ENCODE measurements at regions not wholly inside any gene's neighbourhood (a gene's known extent, or its start where the extent isn't known, plus 50 kb on each side); places are given as distances from the start of the nearest gene placed in this dataset.

DNA sequence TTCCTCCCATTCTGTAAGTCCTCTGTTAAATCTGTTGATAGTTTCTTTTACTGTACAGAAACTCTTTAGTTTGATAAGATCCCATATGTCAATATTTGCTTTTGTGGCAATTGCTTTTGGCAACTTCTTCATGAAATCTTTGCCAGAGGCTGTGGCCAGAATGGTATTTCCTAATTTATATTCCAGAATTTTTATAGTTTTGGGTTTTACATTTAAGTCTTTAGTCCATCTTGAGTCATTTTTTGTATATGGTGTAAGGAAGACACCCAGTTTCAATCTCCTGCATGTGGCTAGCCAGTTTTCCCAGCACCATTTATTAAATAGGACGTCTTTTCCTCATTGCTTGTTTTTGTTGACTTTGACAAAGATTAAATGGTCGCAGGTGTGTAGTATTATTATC, 372.4 kb upstream of the CADM2 start:
- no peak overlapping the region for H4K8ac ChIP-seq (ENCODE audit: low read length)
- no CpG with 5 or more reads among the region's 2 CpGs for WGBS
- H2BK5ac ChIP-seq (ENCODE audit: low read depth, low read length, poor library complexity, severe bottlenecking): no peak overlapping the region

DNA sequence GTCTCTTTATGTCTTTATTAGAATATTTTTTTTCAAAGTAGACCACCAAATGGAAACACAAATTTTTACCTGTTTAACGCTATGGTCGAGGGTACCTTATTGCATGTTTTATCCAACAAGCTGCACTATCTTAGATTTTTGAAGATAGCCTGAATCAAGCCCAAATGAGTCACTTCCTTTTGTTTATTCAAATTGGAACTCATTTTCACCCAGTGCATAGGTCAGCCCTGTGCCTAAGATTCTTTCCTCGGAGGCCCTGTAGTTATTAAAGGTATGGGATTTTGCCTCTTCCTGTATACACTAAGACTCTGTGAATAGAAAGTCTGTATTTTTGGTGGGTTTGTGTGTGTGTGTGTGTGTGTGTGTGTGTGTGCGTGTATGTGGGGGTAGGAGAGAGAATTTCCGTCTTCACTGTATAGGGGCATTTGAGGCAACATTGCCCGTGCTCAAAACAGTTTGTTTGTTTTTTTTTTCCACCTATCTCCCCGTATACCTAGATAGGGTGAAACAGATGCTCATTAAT, 358.0 kb upstream of the CADM2 start:
- H4K91ac ChIP-seq (ENCODE audit: low read length): no peak overlapping the region
- no peak overlapping the region for H4K8ac ChIP-seq (ENCODE audit: low read length)
- H3K36me3 ChIP-seq (ENCODE audit: control insufficient read depth in 1 of 2, insufficient read depth in 2 of 2, low read depth in 1 of 2, low read length in 2 of 2): no peaks in the 10 kb centered on the region
- H3K4me3 ChIP-seq (ENCODE audit: insufficient read depth in 1 of 2, low read depth in 1 of 2, low read length in 2 of 2): no peak overlapping the region
- no peak overlapping the region for H2AFZ ChIP-seq (ENCODE audit: low read depth, low read length)
- no peak overlapping the region for H3K4ac ChIP-seq (ENCODE audit: low read depth in 1 of 2, low read length in 2 of 2)
- H2AK5ac ChIP-seq (ENCODE audit: low read length, severe bottlenecking): no peak overlapping the region
- 58% methylated on average over 4 of the region's 7 CpGs for WGBS
- H3K9me3 ChIP-seq (ENCODE audit: control insufficient read depth, low read length): peaks cover 4% of the 10 kb centered on the region
- H2BK12ac ChIP-seq (ENCODE audit: low read length in 2 of 2): no peak overlapping the region
- H3K27ac ChIP-seq (ENCODE audit: low read length, poor library complexity, severe bottlenecking): no peak overlapping the region
- no peak overlapping the region for H3K9ac ChIP-seq (ENCODE audit: low read length)
- H3K4me2 ChIP-seq (ENCODE audit: low read length, poor library complexity, severe bottlenecking): no peak overlapping the region
- no peak overlapping the region for H3K23ac ChIP-seq (ENCODE audit: low read length in 2 of 2)
- no peak overlapping the region for H2BK5ac ChIP-seq (ENCODE audit: low read depth, low read length, poor library complexity, severe bottlenecking)
- no peaks in the 10 kb centered on the region for H3K27me3 ChIP-seq (ENCODE audit: control insufficient read depth in 1 of 2, insufficient read depth in 1 of 2, low read length in 2 of 2)
- H3K4me1 ChIP-seq (ENCODE audit: control insufficient read depth, insufficient read depth, low read depth, low read length): no peaks in the 10 kb centered on the region
- H2BK15ac ChIP-seq (ENCODE audit: low read depth, poor library complexity, severe bottlenecking): no peak overlapping the region
- no peak overlapping the region for H2BK120ac ChIP-seq (ENCODE audit: low read depth, low read length)
- H3K79me1 ChIP-seq (replicated peaks; ENCODE audit: low read length, poor library complexity, severe bottlenecking): no peaks in the 10 kb centered on the region
- H3K18ac ChIP-seq (ENCODE audit: low read depth in 1 of 2, low read length in 2 of 2): no peak overlapping the region
- H3K14ac ChIP-seq (ENCODE audit: low read length in 2 of 2): no peak overlapping the region
- DNase-seq: no peak

More for the DNA sequence above, 372.4 kb upstream of the CADM2 start:
- no peaks in the 10 kb centered on the region for H3K4me1 ChIP-seq (ENCODE audit: control insufficient read depth, insufficient read depth, low read depth, low read length)
- H3K27me3 ChIP-seq (ENCODE audit: control insufficient read depth in 1 of 2, insufficient read depth in 1 of 2, low read length in 2 of 2): no peaks in the 10 kb centered on the region
- no peak for DNase-seq
- H2AK5ac ChIP-seq (ENCODE audit: low read length, severe bottlenecking): no peak overlapping the region
- H3K18ac ChIP-seq (ENCODE audit: low read depth in 1 of 2, low read length in 2 of 2): no peak overlapping the region
- H3K14ac ChIP-seq (ENCODE audit: low read length in 2 of 2): no peak overlapping the region
- H3K4me3 ChIP-seq (ENCODE audit: insufficient read depth in 1 of 2, low read depth in 1 of 2, low read length in 2 of 2): no peak overlapping the region
- no peak overlapping the region for H3K4ac ChIP-seq (ENCODE audit: low read depth in 1 of 2, low read length in 2 of 2)
- peaks cover 9% of the 10 kb centered on the region for H3K9me3 ChIP-seq (ENCODE audit: control insufficient read depth, low read length)
- H3K23ac ChIP-seq (ENCODE audit: low read length in 2 of 2): no peak overlapping the region
- H2BK120ac ChIP-seq (ENCODE audit: low read depth, low read length): no peak overlapping the region
- H2BK12ac ChIP-seq (ENCODE audit: low read length in 2 of 2): no peak overlapping the region
- no peak overlapping the region for H3K4me2 ChIP-seq (ENCODE audit: low read length, poor library complexity, severe bottlenecking)
- no peak overlapping the region for H2AFZ ChIP-seq (ENCODE audit: low read depth, low read length)
- no peaks in the 10 kb centered on the region for H3K79me1 ChIP-seq (replicated peaks; ENCODE audit: low read length, poor library complexity, severe bottlenecking)
- no peak overlapping the region for H4K91ac ChIP-seq (ENCODE audit: low read length)
- H3K9ac ChIP-seq (ENCODE audit: low read length): no peak overlapping the region
- H3K27ac ChIP-seq (ENCODE audit: low read length, poor library complexity, severe bottlenecking): no peak overlapping the region
- H2BK15ac ChIP-seq (ENCODE audit: low read depth, poor library complexity, severe bottlenecking): no peak overlapping the region
- no peaks in the 10 kb centered on the region for H3K36me3 ChIP-seq (ENCODE audit: control insufficient read depth in 1 of 2, insufficient read depth in 2 of 2, low read depth in 1 of 2, low read length in 2 of 2)

- H3K23ac ChIP-seq (ENCODE audit: low read length in 2 of 2): no peak overlapping the region
- no peaks in the 10 kb centered on the region for H3K27me3 ChIP-seq (ENCODE audit: control insufficient read depth in 1 of 2, insufficient read depth in 1 of 2, low read length in 2 of 2)
- H2BK12ac ChIP-seq (ENCODE audit: low read length in 2 of 2): no peak overlapping the region
- no peak overlapping the region for H4K8ac ChIP-seq (ENCODE audit: low read length)
- no peak overlapping the region for H2AK5ac ChIP-seq (ENCODE audit: low read length, severe bottlenecking)
- 53% methylated on average over 2 of the region's 2 CpGs for WGBS
- no peak overlapping the region for H3K18ac ChIP-seq (ENCODE audit: low read depth in 1 of 2, low read length in 2 of 2)
- H3K4me1 ChIP-seq (ENCODE audit: control insufficient read depth, insufficient read depth, low read depth, low read length): no peaks in the 10 kb centered on the region
- no peak overlapping the region for H3K4ac ChIP-seq (ENCODE audit: low read depth in 1 of 2, low read length in 2 of 2)
- DNase-seq: no peak
- no peaks in the 10 kb centered on the region for H3K79me1 ChIP-seq (replicated peaks; ENCODE audit: low read length, poor library complexity, severe bottlenecking)
- H2AFZ ChIP-seq (ENCODE audit: low read depth, low read length): no peak overlapping the region
- no peak overlapping the region for H3K4me2 ChIP-seq (ENCODE audit: low read length, poor library complexity, severe bottlenecking)
- no peak overlapping the region for H4K91ac ChIP-seq (ENCODE audit: low read length)
- H3K27ac ChIP-seq (ENCODE audit: low read length, poor library complexity, severe bottlenecking): no peak overlapping the region
- H3K4me3 ChIP-seq (ENCODE audit: insufficient read depth in 1 of 2, low read depth in 1 of 2, low read length in 2 of 2): no peak overlapping the region
- H2BK15ac ChIP-seq (ENCODE audit: low read depth, poor library complexity, severe bottlenecking): no peak overlapping the region
- no peak overlapping the region for H2BK120ac ChIP-seq (ENCODE audit: low read depth, low read length)
- no peaks in the 10 kb centered on the region for H3K36me3 ChIP-seq (ENCODE audit: control insufficient read depth in 1 of 2, insufficient read depth in 2 of 2, low read depth in 1 of 2, low read length in 2 of 2)
- no peak overlapping the region for H3K14ac ChIP-seq (ENCODE audit: low read length in 2 of 2)
- H3K9me3 ChIP-seq (ENCODE audit: control insufficient read depth, low read length): peaks cover 4% of the 10 kb centered on the region
- no peak overlapping the region for H2BK5ac ChIP-seq (ENCODE audit: low read depth, low read length, poor library complexity, severe bottlenecking)
- H3K9ac ChIP-seq (ENCODE audit: low read length): no peak overlapping the region
Observed at GRCh38 chr3:84601303-84601702, 357.5 kb upstream of the CADM2 start.

- no peak overlapping the region for H4K8ac ChIP-seq (ENCODE audit: low read length)
- no peak overlapping the region for H4K91ac ChIP-seq (ENCODE audit: low read length)
- no peak overlapping the region for H2AK5ac ChIP-seq (ENCODE audit: low read length, severe bottlenecking)
- H3K36me3 ChIP-seq (ENCODE audit: control insufficient read depth in 1 of 2, insufficient read depth in 2 of 2, low read depth in 1 of 2, low read length in 2 of 2): no peaks in the 10 kb centered on the region
- no peak overlapping the region for H2BK5ac ChIP-seq (ENCODE audit: low read depth, low read length, poor library complexity, severe bottlenecking)
- H3K4me2 ChIP-seq (ENCODE audit: low read length, poor library complexity, severe bottlenecking): no peak overlapping the region
- no peak overlapping the region for H2AFZ ChIP-seq (ENCODE audit: low read depth, low read length)
- H3K9ac ChIP-seq (ENCODE audit: low read length): no peak overlapping the region
- 65% methylated on average over 1 of the region's 1 CpG for WGBS
- no peak for DNase-seq
- H3K27me3 ChIP-seq (ENCODE audit: control insufficient read depth in 1 of 2, insufficient read depth in 1 of 2, low read length in 2 of 2): no peaks in the 10 kb centered on the region
- H3K4ac ChIP-seq (ENCODE audit: low read depth in 1 of 2, low read length in 2 of 2): no peak overlapping the region
- no peak overlapping the region for H2BK120ac ChIP-seq (ENCODE audit: low read depth, low read length)
- no peak overlapping the region for H3K23ac ChIP-seq (ENCODE audit: low read length in 2 of 2)
- H2BK15ac ChIP-seq (ENCODE audit: low read depth, poor library complexity, severe bottlenecking): no peak overlapping the region
- H3K9me3 ChIP-seq (ENCODE audit: control insufficient read depth, low read length): no peaks in the 10 kb centered on the region
- no peak overlapping the region for H3K18ac ChIP-seq (ENCODE audit: low read depth in 1 of 2, low read length in 2 of 2)
- no peak overlapping the region for H3K14ac ChIP-seq (ENCODE audit: low read length in 2 of 2)
- no peaks in the 10 kb centered on the region for H3K79me1 ChIP-seq (replicated peaks; ENCODE audit: low read length, poor library complexity, severe bottlenecking)
- H3K27ac ChIP-seq (ENCODE audit: low read length, poor library complexity, severe bottlenecking): no peak overlapping the region
- no peak overlapping the region for H2BK12ac ChIP-seq (ENCODE audit: low read length in 2 of 2)
- no peak overlapping the region for H3K4me3 ChIP-seq (ENCODE audit: insufficient read depth in 1 of 2, low read depth in 1 of 2, low read length in 2 of 2)
- no peaks in the 10 kb centered on the region for H3K4me1 ChIP-seq (ENCODE audit: control insufficient read depth, insufficient read depth, low read depth, low read length)
Observed at GRCh38 chr3:84621823-84622222, 337.0 kb upstream of the CADM2 start.
